Thymus (tissue), 11 donors: ENCODE measurements at regions not wholly inside any gene's neighbourhood (a gene's known extent, or its start where the extent isn't known, plus 50 kb on each side); places are given as distances from the start of the nearest gene placed in this dataset.
A peak's percentile ranks its signal among the peaks of the same experiment; 100 is the strongest.
"Not testable (repeated sequence)": the region's sequence is repeated elsewhere in the genome, so short reads cannot be mapped to it uniquely, and the experiment has no call there.

Source experiments
- DNase-seq, 9 donors: peaks; one replicate each; pipeline ENCODE4 v3.0.0-alpha.2; 2013; ENCODE audit warnings: low spot score in 9 of 9, low read depth in 6 of 9, missing footprints in 1 of 9
- H3K27ac ChIP-seq, 2 donors: one replicate each; pipeline ENCODE4 v1.5.1; 2013; ENCODE audit warnings: control low read depth in 1 of 2, low read depth in 1 of 2, low read length in 1 of 2, mild to moderate bottlenecking in 1 of 2, moderate library complexity in 1 of 2
- H3K27me3 ChIP-seq, 2 donors: one replicate each; pipeline ENCODE4 v1.5.1; 2013; ENCODE audit warnings: low read length in 1 of 2; ENCODE audit not compliant: control insufficient read depth in 2 of 2, insufficient read depth in 1 of 2
- H3K36me3 ChIP-seq, 2 donors: one replicate each; pipeline ENCODE4 v1.5.1; 2013; ENCODE audit warnings: low read length in 1 of 2, mild to moderate bottlenecking in 1 of 2, moderate library complexity in 1 of 2; ENCODE audit not compliant: control insufficient read depth in 2 of 2, insufficient read depth in 2 of 2
- H3K4me1 ChIP-seq, 2 donors: one replicate each; pipeline ENCODE4 v1.5.1; 2013; ENCODE audit warnings: low read length in 2 of 2; ENCODE audit not compliant: control insufficient read depth in 2 of 2, insufficient read depth in 2 of 2
- H3K4me3 ChIP-seq, 2 donors: one replicate each; pipeline ENCODE4 v1.5.1; 2013; ENCODE audit warnings: low read length in 2 of 2, control low read depth in 1 of 2, mild to moderate bottlenecking in 1 of 2
- H3K9me3 ChIP-seq, 2 donors: one replicate each; pipeline ENCODE4 v1.5.1; 2013; ENCODE audit warnings: low read length in 1 of 2, mild to moderate bottlenecking in 1 of 2; ENCODE audit not compliant: control insufficient read depth in 2 of 2, insufficient read depth in 1 of 2
- WGBS: extraction: QIAGEN DNeasy Blood & Tissue Kit; methylation state at CpG from one replicate; pipeline ENCODE4 v1.1.7; 2013; 5-methylcytosine and 5-hydroxymethylcytosine counted together
- donor health status: healthy.

DNA sequence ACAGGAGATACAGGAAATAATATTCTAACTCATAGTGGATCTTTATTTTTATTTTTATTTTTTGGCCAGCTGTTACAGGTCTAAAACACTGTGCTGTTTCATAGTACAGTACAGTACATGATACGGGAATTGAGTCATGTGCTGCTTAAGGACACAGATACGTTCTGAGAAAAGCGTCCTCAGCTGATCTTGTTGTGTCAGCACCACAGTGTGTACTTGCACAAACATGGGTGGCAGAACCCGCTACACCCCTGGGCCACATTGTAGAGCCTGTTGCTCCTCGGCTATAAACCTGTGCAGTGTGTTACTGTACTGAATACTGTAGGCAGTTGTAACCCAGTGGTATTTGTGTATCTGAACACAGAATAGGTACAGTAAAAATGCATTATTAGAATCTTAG, 183.4 kb downstream of the OR4M2 start:
- no peak for DNase-seq
- H3K27me3 ChIP-seq: peaks cover 13 to 18% of the 10 kb centered on the region in 2 donors
- no peak overlapping the region for H3K27ac ChIP-seq
- H3K4me3 ChIP-seq: no peak overlapping the region
- no peaks in the 10 kb centered on the region for H3K36me3 ChIP-seq
- peaks cover 1 to 4% of the 10 kb centered on the region in 2 donors for H3K9me3 ChIP-seq
- WGBS: 95% methylated on average over 5 of the region's 5 CpGs
- no peaks in the 10 kb centered on the region for H3K4me1 ChIP-seq

DNA sequence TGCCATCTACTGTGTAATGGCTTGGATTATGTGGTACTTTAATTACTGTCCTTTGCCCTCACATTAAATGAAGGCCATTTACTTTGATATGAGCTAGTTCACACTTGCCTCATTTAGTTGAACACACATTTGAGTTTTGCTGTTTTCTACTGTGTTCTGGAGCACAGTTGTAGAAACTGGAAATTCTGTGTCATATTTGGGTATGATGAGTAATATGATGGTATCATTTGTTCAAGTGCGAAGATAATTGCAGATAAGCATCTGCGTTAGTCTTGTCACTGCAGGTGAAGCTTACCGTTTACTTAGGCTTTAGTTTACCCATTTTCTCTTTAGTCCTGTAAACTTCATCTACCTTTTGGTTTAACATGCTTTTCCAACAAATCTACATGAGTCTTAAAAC, 183.9 kb downstream of the OR4M2 start:
- not testable (repeated sequence) for H3K4me3 ChIP-seq, H3K4me1 ChIP-seq, H3K9me3 ChIP-seq, H3K36me3 ChIP-seq, DNase-seq, H3K27ac ChIP-seq
- H3K27me3 ChIP-seq: peaks cover 8 to 18% of the 10 kb centered on the region in 2 donors
- WGBS: 92% methylated on average over 3 of the region's 3 CpGs

DNA sequence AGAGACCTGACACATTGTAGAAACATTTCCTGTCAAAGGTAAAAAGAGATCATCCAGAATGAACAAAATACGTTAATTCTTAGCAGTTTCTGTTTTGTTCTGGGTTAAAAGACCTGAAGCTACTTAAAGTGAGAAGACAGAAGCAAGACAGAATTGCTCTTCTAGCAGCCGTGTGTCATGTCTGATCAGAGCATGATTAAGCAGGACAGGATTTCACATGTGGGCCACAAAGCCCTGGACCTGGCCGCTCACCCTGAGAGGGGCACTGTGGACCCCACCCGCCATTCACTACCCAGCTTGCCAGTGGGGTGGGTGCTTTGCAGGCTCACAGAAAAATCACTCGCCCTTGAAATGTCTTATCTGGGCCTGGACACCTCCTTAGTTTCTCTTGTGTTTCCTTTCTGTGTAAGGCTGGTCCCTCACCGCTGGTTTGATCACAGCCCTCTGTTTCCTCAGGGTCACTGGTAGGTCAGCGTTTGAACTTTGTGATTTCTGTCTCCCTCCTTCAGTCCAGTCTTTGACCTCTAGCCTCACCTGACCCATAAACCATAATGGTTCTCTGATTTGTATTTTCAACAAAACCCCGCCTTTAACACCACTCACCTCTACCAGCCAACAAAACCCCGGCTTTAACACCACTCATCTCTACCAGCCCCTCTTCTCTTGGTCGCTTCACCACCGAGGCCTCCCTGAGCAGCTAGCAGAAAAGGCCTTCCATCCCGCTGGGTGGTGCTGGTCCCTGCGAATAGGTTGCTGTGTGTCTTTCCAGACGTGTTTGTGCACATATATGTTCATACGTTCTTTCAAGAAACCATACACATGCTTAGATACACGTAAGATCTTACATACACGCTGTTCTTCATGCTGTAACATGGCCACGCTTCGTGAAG, 185.0 kb downstream of the OR4M2 start:
- Histone ChIP-seq H3K36me3 (no peaks in the 10 kb centered on the region), H3K27me3 (peaks cover 6 to 18% of the 10 kb centered on the region in 2 donors), H3K4me3 (no peak overlapping the region), H3K4me1 (no peaks in the 10 kb centered on the region), H3K9me3 (peaks cover 0 to 3% of the 10 kb centered on the region in 2 donors), H3K27ac (peak overlapping the region in 1 of 2 donors; percentile 77)
- no peak for DNase-seq
- WGBS: 87% methylated on average over 19 of the region's 19 CpGs

DNA sequence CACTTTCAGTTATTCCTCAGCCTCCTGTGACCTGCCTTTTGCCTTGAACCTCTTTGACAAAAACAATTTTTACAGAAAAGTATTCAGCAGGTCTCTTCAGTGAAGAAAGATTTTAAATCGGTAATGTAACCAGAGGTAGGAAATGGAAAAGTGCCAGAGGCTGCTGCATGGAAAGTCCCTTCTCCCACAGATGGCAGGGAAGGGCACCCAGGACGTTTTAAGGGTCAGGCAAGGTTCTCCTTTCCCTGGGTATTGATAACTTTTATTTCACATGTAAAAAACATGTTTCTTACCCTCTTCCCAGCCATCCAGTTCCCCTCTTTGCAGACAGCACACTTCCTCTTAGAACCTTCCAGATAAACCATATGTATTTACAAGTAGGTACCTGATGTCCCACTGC, 185.6 kb downstream of the OR4M2 start:
- Histone ChIP-seq H3K36me3 (no peaks in the 10 kb centered on the region), H3K27ac (no peak overlapping the region), H3K9me3 (peaks cover 0 to 3% of the 10 kb centered on the region in 2 donors), H3K4me3 (no peak overlapping the region), H3K4me1 (no peaks in the 10 kb centered on the region), H3K27me3 (peaks cover 6 to 18% of the 10 kb centered on the region in 2 donors)
- no peak for DNase-seq
- 73% methylated on average over 2 of the region's 2 CpGs for WGBS

DNA sequence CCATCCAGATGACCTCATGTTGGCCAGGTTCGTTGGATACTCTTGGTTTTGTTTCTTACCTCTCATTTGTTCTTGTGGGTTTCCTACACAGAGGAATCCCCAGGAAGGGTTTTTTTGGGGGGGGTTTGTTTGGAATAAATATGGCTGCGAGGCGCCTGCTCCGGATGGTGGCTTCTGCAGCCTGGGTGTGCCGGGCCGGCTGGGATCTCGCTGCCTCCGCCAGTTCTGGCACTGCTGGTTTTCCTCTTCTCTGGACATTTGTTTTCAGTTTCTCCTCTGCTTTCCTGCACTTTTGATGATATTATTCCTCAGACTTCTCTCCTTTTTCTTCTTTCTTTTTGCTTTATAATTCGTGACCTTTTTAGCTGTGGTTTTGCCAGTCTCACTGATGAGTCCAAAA, 187.4 kb downstream of the OR4M2 start:
- no peak overlapping the region for H3K27ac ChIP-seq
- no peak for DNase-seq
- 95% methylated on average over 9 of the region's 9 CpGs for WGBS
- peaks cover 0 to 3% of the 10 kb centered on the region in 2 donors for H3K9me3 ChIP-seq
- H3K36me3 ChIP-seq: no peaks in the 10 kb centered on the region
- H3K4me1 ChIP-seq: no peaks in the 10 kb centered on the region
- H3K27me3 ChIP-seq: peaks cover 2 to 17% of the 10 kb centered on the region in 2 donors
- H3K4me3 ChIP-seq: no peak overlapping the region

DNA sequence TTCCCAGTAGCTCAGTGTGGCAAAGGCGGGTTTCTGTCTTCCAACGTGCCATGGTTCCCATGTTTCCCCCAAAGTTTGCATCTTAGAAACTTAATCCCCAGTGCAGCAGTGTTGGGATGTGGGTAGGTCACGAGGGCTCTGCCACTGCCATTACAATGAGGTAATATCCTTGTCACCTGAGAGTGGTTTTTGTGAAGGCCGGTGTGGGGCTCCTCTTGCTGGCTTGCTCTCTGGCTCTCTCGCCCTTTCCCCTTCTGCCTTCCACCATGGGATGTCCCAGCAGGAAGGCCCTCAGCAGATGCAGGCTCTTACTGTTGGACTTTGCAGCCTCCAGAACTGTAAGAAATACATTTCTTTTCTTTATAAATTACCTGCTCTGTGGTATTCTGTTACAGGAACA, 187.9 kb downstream of the OR4M2 start:
- DNase-seq, H3K4me1 ChIP-seq, H3K36me3 ChIP-seq, H3K27ac ChIP-seq, H3K9me3 ChIP-seq, H3K4me3 ChIP-seq: not testable (repeated sequence)
- WGBS: 95% methylated on average over 5 of the region's 5 CpGs
- H3K27me3 ChIP-seq: peaks cover 0 to 15% of the 10 kb centered on the region in 2 donors

DNA sequence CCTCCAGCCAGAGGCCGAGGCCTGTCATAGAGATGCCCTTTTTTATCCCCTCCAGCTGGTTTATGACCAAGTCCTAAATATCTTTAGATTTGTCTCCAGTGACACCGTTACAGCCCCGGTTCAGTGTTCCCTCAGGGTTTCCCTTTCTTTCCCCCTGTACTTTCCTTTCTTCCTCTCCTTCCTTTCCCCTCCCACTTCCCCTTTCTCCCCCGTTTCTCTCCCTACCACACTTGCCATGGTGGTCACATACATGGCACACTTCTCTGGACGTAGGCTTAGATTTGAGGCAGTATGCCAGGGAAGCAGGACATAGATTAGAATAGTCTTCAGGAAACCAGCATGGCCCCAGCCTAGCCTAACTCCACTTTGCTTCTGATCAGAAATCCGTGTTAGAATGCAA, 188.3 kb downstream of the OR4M2 start:
- H3K4me1 ChIP-seq, DNase-seq, H3K4me3 ChIP-seq, H3K9me3 ChIP-seq, H3K36me3 ChIP-seq, H3K27ac ChIP-seq: not testable (repeated sequence)
- WGBS: 77% methylated on average over 6 of the region's 6 CpGs
- H3K27me3 ChIP-seq: peaks cover 0 to 11% of the 10 kb centered on the region in 2 donors

DNA sequence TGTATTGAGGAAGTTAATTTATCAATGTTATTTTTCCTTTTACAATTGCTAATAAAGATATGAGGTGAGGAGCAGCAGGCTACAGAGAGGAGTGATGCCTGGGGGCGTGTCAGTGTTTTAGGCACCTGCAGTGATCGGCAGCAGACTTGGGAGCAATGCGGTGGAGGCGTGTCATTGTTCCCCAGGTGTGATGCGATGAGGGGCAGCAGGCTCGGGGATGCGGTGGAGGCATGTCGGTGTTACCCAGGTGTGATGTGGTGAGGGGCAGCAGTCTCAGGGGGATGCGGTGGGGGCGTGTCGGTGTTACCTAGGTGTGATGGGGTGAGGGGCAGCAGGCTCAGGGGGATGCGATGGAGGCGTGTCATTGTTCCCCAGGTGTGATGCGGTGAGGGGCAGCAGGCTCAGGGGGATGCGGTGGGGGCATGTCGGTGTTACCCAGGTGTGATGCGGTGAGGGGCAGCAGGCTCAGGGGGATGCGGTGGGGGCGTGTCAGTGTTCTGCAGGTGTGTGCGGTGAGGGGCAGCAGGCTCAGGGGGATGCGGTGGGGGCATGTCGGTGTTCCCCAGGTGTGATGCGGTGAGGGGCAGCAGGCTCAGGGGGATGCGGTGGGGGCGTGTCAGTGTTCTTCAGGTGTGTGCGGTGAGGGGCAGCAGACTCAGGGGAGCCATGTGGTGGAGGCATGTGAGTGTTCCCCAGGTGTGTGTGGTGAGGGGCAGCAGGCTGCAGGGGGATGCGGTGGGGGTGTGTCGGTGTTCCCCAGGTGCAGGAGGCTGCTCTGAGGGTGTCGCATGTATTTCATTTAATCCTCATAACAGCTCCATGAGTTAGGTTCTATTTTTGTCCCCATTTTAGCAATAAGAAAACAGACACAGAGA, 186.2 kb upstream of the GOLGA6L22 start:
- H3K27me3 ChIP-seq, H3K4me1 ChIP-seq, H3K36me3 ChIP-seq, H3K9me3 ChIP-seq, H3K27ac ChIP-seq, DNase-seq, H3K4me3 ChIP-seq: not testable (repeated sequence)
- 93% methylated on average over 29 of the region's 29 CpGs for WGBS

DNA sequence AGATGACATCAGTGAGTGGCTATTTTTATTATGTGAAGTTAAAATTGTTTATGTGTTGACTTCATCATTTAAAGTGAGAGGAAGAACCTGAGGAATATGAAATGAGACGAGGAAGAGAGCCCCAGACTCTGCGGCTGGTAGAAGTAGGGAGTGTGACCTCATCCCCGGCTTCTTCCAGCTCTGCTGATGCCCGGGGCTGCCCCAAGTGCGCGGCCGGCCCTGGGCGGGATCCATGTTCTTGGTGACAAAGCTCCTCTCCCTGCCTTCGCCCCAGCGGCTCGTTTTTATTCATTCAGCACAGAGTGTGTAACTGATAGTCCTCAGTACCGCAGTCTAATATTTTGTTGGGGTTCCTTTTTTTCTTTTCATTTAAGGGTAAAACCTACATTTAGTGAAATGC, 185.5 kb upstream of the GOLGA6L22 start:
- not testable (repeated sequence) for H3K4me1 ChIP-seq, DNase-seq

More for the DNA sequence above, 185.5 kb upstream of the GOLGA6L22 start:
- WGBS: 90% methylated on average over 12 of the region's 12 CpGs
- H3K27me3 ChIP-seq, H3K9me3 ChIP-seq, H3K27ac ChIP-seq, H3K4me3 ChIP-seq, H3K36me3 ChIP-seq: not testable (repeated sequence)
